Fibroblast of pulmonary artery (primary cell): ENCODE measurements at regions not wholly inside any gene's neighbourhood (a gene's known extent, or its start where the extent isn't known, plus 50 kb on each side); places are given as distances from the start of the nearest gene placed in this dataset.
"Not testable (repeated sequence)": the region's sequence is repeated elsewhere in the genome, so short reads cannot be mapped to it uniquely, and the experiment has no call there.

Source experiments
- DNase-seq: peaks from one replicate; pipeline ENCODE4 v3.0.0-alpha.2; 2010; ENCODE audit warnings: low read depth
- H3K4me3 ChIP-seq: replicated peaks from 2 replicates; pipeline ENCODE4 v1.5.1; 2011; ENCODE audit warnings: low read depth, mild to moderate bottlenecking, control low read depth, low read length, moderate library complexity
- CTCF ChIP-seq: IDR thresholded peaks from 2 replicates; pipeline ENCODE4 v1.5.1; 2011; ENCODE audit warnings: mild to moderate bottlenecking, control low read depth, low read length, inconsistent platforms; ENCODE audit errors: missing control alignments

- no peak overlapping the region for H3K4me3 ChIP-seq
- no peak for TF ChIP-seq CTCF
- no peak for DNase-seq
Measured at GRCh38 chr5:158203261-158203660, 344.3 kb upstream of the CLINT1 start.

GRCh38 chr5:158202801-158203200, 343.9 kb upstream of the CLINT1 start:
- H3K4me3 ChIP-seq, result no peak overlapping the region
- DNase-seq, result no peak
- TF ChIP-seq CTCF, result no peak

- no peak for DNase-seq
- TF ChIP-seq CTCF, result no peak
- H3K4me3 ChIP-seq, result no peak overlapping the region
Measured at GRCh38 chr5:158200619-158201018, 341.7 kb upstream of the CLINT1 start.

- DNase-seq, result no peak
- TF ChIP-seq CTCF, result no peak
- H3K4me3 ChIP-seq, result no peak overlapping the region
Measured at GRCh38 chr5:158198636-158199035, 339.7 kb upstream of the CLINT1 start.

- H3K4me3 ChIP-seq, result no peak overlapping the region
- no peak for TF ChIP-seq CTCF
- no peak for DNase-seq
Measured at GRCh38 chr5:158195416-158196210, 336.7 kb upstream of the CLINT1 start.

GRCh38 chr5:158194561-158194976, 335.6 kb upstream of the CLINT1 start:
- no peak overlapping the region for H3K4me3 ChIP-seq
- no peak for DNase-seq
- no peak for TF ChIP-seq CTCF

- H3K4me3 ChIP-seq, DNase-seq: not testable (repeated sequence)
Measured at GRCh38 chr5:158193395-158193794, 334.4 kb upstream of the CLINT1 start.
